Activated T-helper 1 cell treated with anti-CD3 and anti-CD28 coated beads, Interleukin-12 subunit alpha, Interleukin-12 subunit beta, Interleukin-2, Interleukin-4 antibody, amounts not matched to agents 30 ng/mL and 10 ng/mL and 1 ng/mL, durations not matched to agents 14 hours and 24 hours and 36 hours (primary cell): ENCODE measurements at regions not wholly inside any gene's neighbourhood (a gene's known extent, or its start where the extent isn't known, plus 50 kb on each side); places are given as distances from the start of the nearest gene placed in this dataset.

Experiments used
- DNase-seq: peaks from one replicate; pipeline ENCODE4 v3.0.0; 2021; ENCODE audit warnings: low spot score
- H3K27ac Mint-ChIP-seq: one replicate; pipeline ENCODE4 v1.8.0; 2021; ENCODE audit warnings: mild to moderate bottlenecking, mixed read lengths
- H3K27me3 Mint-ChIP-seq: one replicate; pipeline ENCODE4 v1.8.0; 2022; ENCODE audit warnings: mild to moderate bottlenecking, moderate library complexity, mixed read lengths; ENCODE audit not compliant: insufficient read depth
- H3K36me3 Mint-ChIP-seq: one replicate; pipeline ENCODE4 v1.8.0; 2021; ENCODE audit warnings: low read depth, mixed read lengths
- H3K4me1 Mint-ChIP-seq: one replicate; pipeline ENCODE4 v1.8.0; 2021; ENCODE audit warnings: low read depth, mixed read lengths
- H3K4me3 Mint-ChIP-seq: one replicate; pipeline ENCODE4 v1.8.0; 2021; ENCODE audit warnings: mild to moderate bottlenecking, moderate library complexity, mixed read lengths
- H3K9me3 Mint-ChIP-seq: one replicate; pipeline ENCODE4 v1.8.0; 2021; ENCODE audit warnings: mixed read lengths
- intact Hi-C: fragments of 100-400 bp; cut with micrococcal nuclease; formaldehyde crosslinking; loops from one replicate; pipeline ENCODE4 v1.15.1; 2024

- Mint-ChIP-seq H3K36me3 (no peaks in the 10 kb centered on the region), H3K9me3 (no peaks in the 10 kb centered on the region), H3K4me1 (no peaks in the 10 kb centered on the region), H3K27ac (no peak overlapping the region), H3K27me3 (peaks cover 22% of the 10 kb centered on the region), H3K4me3 (no peak overlapping the region)
- intact Hi-C loops = no loop called here
- no peak for DNase-seq
Observed at GRCh38 chr6:6495851-6496250, 92.7 kb upstream of the LY86 start.

DNA sequence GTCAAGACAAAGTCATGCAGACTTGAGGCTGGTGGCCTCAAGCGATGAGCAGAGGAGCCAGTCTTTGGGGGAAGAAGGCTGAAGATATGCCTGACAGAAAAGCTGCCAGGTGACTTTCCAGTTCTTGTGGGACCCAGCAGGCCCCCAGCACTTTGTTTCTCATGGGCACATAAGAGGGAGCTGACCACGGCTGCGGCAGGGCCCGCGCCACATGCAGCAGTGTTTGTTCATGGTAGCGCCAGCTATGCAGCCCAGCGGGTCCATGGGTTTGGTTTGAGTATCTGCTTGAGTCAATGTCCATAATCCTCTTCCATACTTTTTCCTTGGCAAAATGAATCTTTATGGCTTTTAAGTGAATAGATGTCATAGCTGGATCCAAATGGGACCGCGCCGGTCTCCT, 91.0 kb upstream of the LY86 start:
- Mint-ChIP-seq H3K4me1 (no peaks in the 10 kb centered on the region), H3K36me3 (no peaks in the 10 kb centered on the region), H3K9me3 (no peaks in the 10 kb centered on the region), H3K4me3 (no peak overlapping the region), H3K27ac (no peak overlapping the region), H3K27me3 (peaks cover 29% of the 10 kb centered on the region)
- no peak for DNase-seq
- intact Hi-C loops = no loop called here

GRCh38 chr6:6497976-6498375, 90.5 kb upstream of the LY86 start:
- Mint-ChIP-seq H3K4me3 (no peak overlapping the region), H3K27ac (no peak overlapping the region), H3K4me1 (no peaks in the 10 kb centered on the region), H3K27me3 (peaks cover 31% of the 10 kb centered on the region), H3K36me3 (no peaks in the 10 kb centered on the region), H3K9me3 (no peaks in the 10 kb centered on the region)
- intact Hi-C loops = no loop called here
- no peak for DNase-seq

GRCh38 chr6:6503191-6503590, 85.3 kb upstream of the LY86 start:
- Mint-ChIP-seq H3K27ac (no peak overlapping the region), H3K4me1 (no peaks in the 10 kb centered on the region), H3K9me3 (no peaks in the 10 kb centered on the region), H3K4me3 (no peak overlapping the region), H3K27me3 (peaks cover 55% of the 10 kb centered on the region), H3K36me3 (no peaks in the 10 kb centered on the region)
- DNase-seq = no peak
- intact Hi-C loops = no loop called here

DNA sequence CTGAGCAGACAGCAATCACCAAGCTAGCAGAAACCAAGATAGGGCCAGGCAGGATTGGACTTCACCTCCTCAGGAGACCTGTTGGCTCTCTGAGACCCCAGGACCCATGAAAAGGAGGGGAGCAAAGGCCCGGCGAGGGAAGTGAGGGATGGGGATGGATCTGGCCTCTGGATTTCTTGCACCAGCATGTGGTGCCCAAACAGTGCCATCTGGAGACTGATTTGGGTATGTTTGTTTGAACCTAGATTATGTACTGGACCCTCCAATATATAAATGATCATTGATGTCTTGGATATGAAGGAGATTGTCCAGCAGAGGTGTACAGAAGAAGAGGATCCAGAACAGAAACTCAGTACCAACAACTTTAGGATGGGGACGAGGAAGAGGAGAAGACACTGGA, 83.4 kb upstream of the LY86 start:
- H3K4me3 Mint-ChIP-seq = no peak overlapping the region
- H3K9me3 Mint-ChIP-seq = no peaks in the 10 kb centered on the region
- H3K36me3 Mint-ChIP-seq = no peaks in the 10 kb centered on the region
- H3K27me3 Mint-ChIP-seq = peaks cover 56% of the 10 kb centered on the region
- DNase-seq = no peak
- no peak overlapping the region for H3K27ac Mint-ChIP-seq
- no peaks in the 10 kb centered on the region for H3K4me1 Mint-ChIP-seq
- intact Hi-C loops = no loop called here

DNA sequence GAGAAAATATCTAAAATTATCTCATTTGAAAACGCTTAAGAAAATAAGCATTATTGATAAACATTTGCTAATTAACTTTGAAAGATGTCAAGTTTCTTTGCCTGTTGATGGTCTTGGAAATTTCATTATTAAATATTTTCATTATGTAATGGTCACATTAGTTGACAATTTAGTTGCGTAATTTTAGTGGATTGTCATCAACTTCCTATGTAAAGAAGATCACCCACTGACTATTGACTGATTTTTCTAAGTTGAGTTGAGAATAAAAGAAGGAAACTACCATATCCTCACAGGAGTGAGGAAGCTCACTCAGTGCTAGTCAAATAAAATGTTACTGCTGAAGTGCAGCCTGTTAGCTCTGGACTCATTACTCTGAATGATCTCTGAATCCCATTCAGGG, 79.9 kb upstream of the LY86 start:
- Mint-ChIP-seq H3K9me3 (no peaks in the 10 kb centered on the region), H3K4me1 (no peaks in the 10 kb centered on the region), H3K27ac (no peak overlapping the region), H3K4me3 (no peak overlapping the region), H3K36me3 (no peaks in the 10 kb centered on the region), H3K27me3 (peaks cover 57% of the 10 kb centered on the region)
- intact Hi-C loops = no loop called here
- DNase-seq = no peak

DNA sequence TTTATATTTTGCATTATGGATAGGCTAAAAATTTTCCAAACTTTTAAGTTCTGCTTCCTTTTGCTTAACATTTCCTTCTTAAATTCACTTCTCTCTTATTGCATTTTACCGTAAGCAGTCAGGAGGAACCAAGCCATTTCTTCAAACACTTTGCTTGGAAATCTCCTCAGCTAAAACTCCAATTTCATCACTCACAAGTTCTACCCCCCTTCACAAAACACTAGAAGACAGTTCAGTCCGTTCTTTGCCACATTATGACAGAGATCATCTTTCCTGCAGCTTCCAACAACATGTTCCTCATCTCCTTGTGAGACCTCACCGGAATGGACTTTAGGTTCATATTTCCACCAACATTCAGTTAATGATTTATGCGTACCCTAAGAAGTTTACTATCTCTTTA, 79.2 kb upstream of the LY86 start:
- Mint-ChIP-seq H3K27me3 (peaks cover 56% of the 10 kb centered on the region), H3K4me3 (no peak overlapping the region), H3K9me3 (no peaks in the 10 kb centered on the region), H3K4me1 (no peaks in the 10 kb centered on the region), H3K36me3 (no peaks in the 10 kb centered on the region), H3K27ac (no peak overlapping the region)
- DNase-seq = no peak
- intact Hi-C loops = no loop called here

- H3K27me3 Mint-ChIP-seq = peaks cover 66% of the 10 kb centered on the region
- H3K9me3 Mint-ChIP-seq = no peaks in the 10 kb centered on the region
- no peak overlapping the region for H3K4me3 Mint-ChIP-seq
- peaks cover 18% of the 10 kb centered on the region for H3K4me1 Mint-ChIP-seq
- no peak for DNase-seq
- intact Hi-C loops = loop anchor here (10.0 kb wide), 2 partner anchors 528 to 1212 kb away; partner anchors contain the start of gene BMP6
- H3K27ac Mint-ChIP-seq = no peak overlapping the region
- H3K36me3 Mint-ChIP-seq = peaks cover 1% of the 10 kb centered on the region
Observed at GRCh38 chr6:6512711-6513110, 75.8 kb upstream of the LY86 start.

GRCh38 chr6:6515691-6516607, 72.6 kb upstream of the LY86 start:
- H3K36me3 Mint-ChIP-seq = peaks cover 1% of the 10 kb centered on the region

GRCh38 chr6:6516666-6517458, 71.7 kb upstream of the LY86 start:
- Mint-ChIP-seq H3K4me1 (peaks cover 18% of the 10 kb centered on the region), H3K27me3 (peaks cover 78% of the 10 kb centered on the region), H3K36me3 (peaks cover 1% of the 10 kb centered on the region), H3K27ac (no peak overlapping the region), H3K4me3 (no peak overlapping the region), H3K9me3 (no peaks in the 10 kb centered on the region)
- intact Hi-C loops = loop anchor here (1.0 to 10.0 kb wide), 5 partner anchors 401 to 1208 kb away; partner anchors contain the start of gene BMP6
- DNase-seq = no peak

More at GRCh38 chr6:6515691-6516607, 72.6 kb upstream of the LY86 start:
- Mint-ChIP-seq H3K9me3 (no peaks in the 10 kb centered on the region), H3K4me3 (no peak overlapping the region), H3K27me3 (peaks cover 80% of the 10 kb centered on the region), H3K27ac (peak overlapping the region; percentile 21), H3K4me1 (peaks cover 18% of the 10 kb centered on the region)
- intact Hi-C loops = loop anchor here (1.0 to 10.0 kb wide), 9 partner anchors 31 to 1209 kb away; partner anchors contain the start of gene BMP6
- DNase-seq = peak; percentile 38

GRCh38 chr6:6518631-6519427, 69.7 kb upstream of the LY86 start:
- Mint-ChIP-seq H3K4me3 (no peak overlapping the region), H3K9me3 (no peaks in the 10 kb centered on the region), H3K27ac (no peak overlapping the region), H3K27me3 (peaks cover 74% of the 10 kb centered on the region), H3K4me1 (peaks cover 18% of the 10 kb centered on the region), H3K36me3 (peaks cover 1% of the 10 kb centered on the region)
- no peak for DNase-seq
- intact Hi-C loops = loop anchor here (5.0 to 10.0 kb wide), 3 partner anchors 534 to 1206 kb away; partner anchors contain the start of gene BMP6

- peaks cover 1% of the 10 kb centered on the region for H3K4me1 Mint-ChIP-seq
- H3K4me3 Mint-ChIP-seq = no peak overlapping the region
- peaks cover 70% of the 10 kb centered on the region for H3K27me3 Mint-ChIP-seq
- H3K9me3 Mint-ChIP-seq = no peaks in the 10 kb centered on the region
- no peak overlapping the region for H3K27ac Mint-ChIP-seq
- no peak for DNase-seq
- intact Hi-C loops = no loop called here
- H3K36me3 Mint-ChIP-seq = no peaks in the 10 kb centered on the region
Observed at GRCh38 chr6:6521961-6522482, 66.5 kb upstream of the LY86 start.
